ENCODE measurements at regions not wholly inside any gene's neighbourhood (a gene's known extent, or its start where the extent isn't known, plus 50 kb on each side); places are given as distances from the start of the nearest gene placed in this dataset.

DNA sequence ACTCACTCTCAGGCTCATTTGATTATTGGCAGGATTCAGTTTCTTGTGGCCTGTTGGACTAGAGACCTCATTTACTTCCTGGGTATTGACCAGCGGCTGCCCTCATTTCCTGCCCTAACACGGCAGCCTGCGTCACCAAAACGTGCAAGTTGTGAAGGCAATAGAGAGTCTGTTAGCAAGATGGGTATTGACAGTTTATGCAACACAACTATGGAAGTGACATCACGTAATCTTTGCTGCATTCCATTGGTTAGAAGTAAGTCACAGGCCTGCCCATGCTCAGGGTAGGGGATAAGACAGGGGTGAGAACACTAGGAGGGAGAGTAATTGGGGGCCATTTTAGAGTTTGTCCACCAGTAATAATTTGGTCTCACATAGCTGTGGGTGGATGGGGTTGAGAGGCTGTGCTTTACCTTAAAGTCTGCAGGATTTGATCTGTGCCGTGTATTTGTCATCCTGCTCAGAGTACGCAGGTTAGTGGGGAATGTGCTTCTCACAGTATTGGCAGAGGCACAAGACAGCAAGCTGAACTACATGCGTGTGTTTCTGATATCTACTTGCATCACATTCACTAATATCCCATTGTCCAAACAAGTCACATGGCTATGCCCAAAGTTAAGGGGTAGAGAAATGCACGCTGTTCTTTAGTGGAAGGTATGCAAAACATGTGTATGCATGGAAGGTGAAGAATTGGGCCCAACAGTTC lies 83.3 kb downstream of the EDEM1 start:
- Mint-ChIP-seq H3K4me1 (ENCODE audit: low read depth) (no peaks in the 10 kb centered on the region), H3K27ac (no peak overlapping the region), H3K9me3 (no peaks in the 10 kb centered on the region), H3K4me3 (no peak overlapping the region), H3K27me3 (ENCODE audit: insufficient read depth) (peaks cover 1% of the 10 kb centered on the region), H3K36me3 (ENCODE audit: low read depth) (no peaks in the 10 kb centered on the region)
- DNase-seq (ENCODE audit: low spot score), result no peak
- intact Hi-C loops (cut with micrococcal nuclease), result no loop called here

DNA sequence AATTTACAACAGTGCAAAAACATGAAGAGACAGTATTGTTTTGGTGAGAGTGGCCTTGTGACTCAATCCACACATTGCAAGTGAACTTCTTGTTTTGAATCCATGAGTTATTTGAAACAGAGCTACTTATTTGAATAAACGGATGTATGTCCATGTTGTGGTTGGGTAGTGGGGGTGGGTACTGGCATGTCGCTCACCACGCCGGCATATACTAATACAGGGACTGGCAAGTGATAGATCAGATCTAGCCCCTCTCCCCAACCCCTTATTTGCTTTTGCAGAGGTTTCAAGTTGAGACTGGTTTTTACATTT lies 83.8 kb downstream of the EDEM1 start:
- Mint-ChIP-seq H3K4me3 (no peak overlapping the region), H3K27me3 (ENCODE audit: insufficient read depth) (peaks cover 1% of the 10 kb centered on the region), H3K36me3 (ENCODE audit: low read depth) (no peaks in the 10 kb centered on the region), H3K4me1 (ENCODE audit: low read depth) (no peaks in the 10 kb centered on the region), H3K27ac (no peak overlapping the region), H3K9me3 (no peaks in the 10 kb centered on the region)
- intact Hi-C loops (cut with micrococcal nuclease), result no loop called here
- DNase-seq (ENCODE audit: low spot score), result no peak

DNA sequence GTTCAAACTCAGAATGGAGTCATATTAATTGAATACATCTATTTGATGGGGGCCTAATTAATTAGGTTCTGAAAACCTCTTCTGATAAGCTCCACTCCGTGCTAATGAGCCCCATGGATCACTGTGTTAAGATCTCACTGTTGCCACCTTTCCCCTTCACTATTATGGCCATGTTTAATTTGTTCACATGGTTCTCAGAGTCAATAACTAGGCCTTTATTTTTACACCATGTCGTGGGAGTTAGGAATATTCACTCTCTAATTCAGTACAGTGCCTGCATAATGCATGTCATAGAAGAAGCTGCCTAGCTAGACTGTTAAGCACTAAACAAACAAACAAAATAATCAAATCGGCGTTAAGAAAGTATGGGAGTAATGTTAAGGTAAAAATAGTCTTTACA lies 84.9 kb downstream of the EDEM1 start:
- Mint-ChIP-seq H3K27ac (no peak overlapping the region), H3K36me3 (ENCODE audit: low read depth) (no peaks in the 10 kb centered on the region), H3K4me3 (no peak overlapping the region), H3K9me3 (no peaks in the 10 kb centered on the region), H3K27me3 (ENCODE audit: insufficient read depth) (peaks cover 1% of the 10 kb centered on the region), H3K4me1 (ENCODE audit: low read depth) (no peaks in the 10 kb centered on the region)
- intact Hi-C loops (cut with micrococcal nuclease), result no loop called here
- DNase-seq (ENCODE audit: low spot score), result no peak

DNA sequence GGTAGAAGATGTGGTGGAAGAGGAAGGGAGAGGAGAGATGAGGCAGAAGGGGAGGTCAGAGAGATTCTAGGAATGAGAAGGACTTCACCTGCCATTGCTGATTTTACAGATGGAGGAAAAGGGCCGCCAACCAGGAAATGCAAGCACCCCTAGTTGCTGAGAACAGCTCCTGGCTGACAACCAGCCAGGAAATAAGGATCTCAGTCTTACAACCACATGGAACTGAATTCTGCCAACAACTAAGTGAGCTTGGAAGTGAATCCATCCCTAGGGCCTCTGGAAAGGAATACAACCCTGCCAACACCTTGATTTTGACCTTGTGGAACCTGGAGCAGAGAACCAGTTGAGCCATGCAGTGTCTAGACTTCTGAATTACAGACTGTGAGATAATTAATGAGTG lies 86.6 kb downstream of the EDEM1 start:
- no peak for DNase-seq (ENCODE audit: low spot score)
- H3K36me3 Mint-ChIP-seq (ENCODE audit: low read depth), result no peaks in the 10 kb centered on the region
- no peak overlapping the region for H3K4me3 Mint-ChIP-seq
- intact Hi-C loops (cut with micrococcal nuclease), result no loop called here
- no peaks in the 10 kb centered on the region for H3K9me3 Mint-ChIP-seq
- peaks cover 1% of the 10 kb centered on the region for H3K27me3 Mint-ChIP-seq (ENCODE audit: insufficient read depth)
- no peaks in the 10 kb centered on the region for H3K4me1 Mint-ChIP-seq (ENCODE audit: low read depth)
- no peak overlapping the region for H3K27ac Mint-ChIP-seq

DNA sequence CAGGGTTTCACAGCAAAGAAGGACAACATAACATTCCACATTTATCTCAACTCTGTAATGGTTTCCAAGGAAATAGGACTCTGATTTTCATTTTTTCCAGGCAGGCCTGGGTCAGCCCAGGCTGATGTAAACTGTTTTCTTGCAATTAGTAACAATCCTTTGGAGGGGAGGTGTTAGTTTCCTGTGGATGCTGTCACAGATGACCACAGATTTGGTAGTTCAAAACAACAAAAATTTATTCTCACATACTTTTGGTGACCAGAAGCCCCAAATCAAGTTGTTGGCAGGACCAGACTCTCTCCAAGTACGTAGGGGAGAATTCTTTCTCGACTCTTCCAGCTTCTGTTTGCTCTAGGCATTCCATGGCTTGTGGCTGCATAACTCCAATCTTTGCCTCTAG lies 88.0 kb downstream of the EDEM1 start:
- DNase-seq (ENCODE audit: low spot score), result no peak
- H3K4me3 Mint-ChIP-seq, result no peak overlapping the region
- no peaks in the 10 kb centered on the region for H3K4me1 Mint-ChIP-seq (ENCODE audit: low read depth)
- H3K27ac Mint-ChIP-seq, result no peak overlapping the region
- H3K9me3 Mint-ChIP-seq, result no peaks in the 10 kb centered on the region
- no peaks in the 10 kb centered on the region for H3K36me3 Mint-ChIP-seq (ENCODE audit: low read depth)
- H3K27me3 Mint-ChIP-seq (ENCODE audit: insufficient read depth), result peaks cover 1% of the 10 kb centered on the region
- intact Hi-C loops (cut with micrococcal nuclease), result no loop called here

DNA sequence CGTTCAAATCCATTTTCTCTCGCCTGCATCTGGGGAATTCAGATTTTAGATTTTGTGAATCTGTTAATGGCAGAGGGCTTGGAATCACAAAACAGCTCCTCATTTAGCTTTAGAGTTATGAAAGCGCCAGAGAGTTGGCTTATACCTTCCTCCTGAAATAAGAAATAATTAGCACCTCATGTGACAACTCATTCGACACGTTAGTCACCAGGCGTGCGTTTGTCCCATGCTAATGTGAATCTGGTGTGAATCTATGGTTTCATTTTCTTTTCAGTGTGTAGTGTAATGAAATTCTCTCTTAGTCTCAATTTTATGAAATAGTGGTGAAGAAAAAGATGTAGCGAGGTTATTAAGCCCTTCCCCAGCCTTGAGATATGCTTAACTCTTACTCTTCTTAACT lies 89.4 kb downstream of the EDEM1 start:
- intact Hi-C loops (cut with micrococcal nuclease), result no loop called here
- DNase-seq (ENCODE audit: low spot score), result no peak
- peaks cover 1% of the 10 kb centered on the region for H3K27me3 Mint-ChIP-seq (ENCODE audit: insufficient read depth)
- no peaks in the 10 kb centered on the region for H3K36me3 Mint-ChIP-seq (ENCODE audit: low read depth)
- H3K4me1 Mint-ChIP-seq (ENCODE audit: low read depth), result no peaks in the 10 kb centered on the region
- H3K9me3 Mint-ChIP-seq, result peaks cover 3% of the 10 kb centered on the region
- no peak overlapping the region for H3K27ac Mint-ChIP-seq
- no peak overlapping the region for H3K4me3 Mint-ChIP-seq

DNA sequence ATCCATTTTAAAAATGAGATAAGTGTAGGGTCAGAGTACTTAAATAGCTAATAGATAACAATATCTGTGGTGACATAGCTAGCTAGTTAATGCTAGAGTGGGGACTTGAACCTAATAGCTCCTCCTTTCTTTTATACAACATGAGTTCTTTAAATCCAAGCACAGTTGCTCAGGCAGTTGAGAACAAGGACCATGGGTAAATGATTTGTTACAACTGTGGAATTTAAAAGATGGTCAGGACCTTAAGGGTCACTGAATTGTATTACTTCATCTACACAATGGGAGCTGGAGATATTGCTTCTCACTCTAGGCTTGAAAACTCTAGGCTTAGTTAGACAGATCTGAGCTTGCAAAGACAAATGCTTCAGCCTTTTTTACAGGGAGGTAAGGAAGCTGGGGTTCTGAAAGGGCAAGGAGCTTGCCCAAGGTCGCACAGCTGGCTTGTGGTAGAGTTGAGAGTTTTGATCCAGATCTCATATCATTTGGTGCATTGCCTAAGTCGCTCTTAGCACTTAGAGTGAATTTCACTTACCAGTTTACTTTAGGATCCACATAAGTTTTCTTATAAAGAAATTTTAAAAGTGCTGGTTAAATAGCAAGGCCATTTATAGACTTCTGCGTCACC lies 90.2 kb downstream of the EDEM1 start:
- Mint-ChIP-seq H3K36me3 (ENCODE audit: low read depth) (no peaks in the 10 kb centered on the region), H3K4me3 (no peak overlapping the region), H3K27me3 (ENCODE audit: insufficient read depth) (peaks cover 1% of the 10 kb centered on the region), H3K4me1 (ENCODE audit: low read depth) (no peaks in the 10 kb centered on the region), H3K9me3 (peaks cover 3% of the 10 kb centered on the region), H3K27ac (no peak overlapping the region)
- intact Hi-C loops (cut with micrococcal nuclease), result no loop called here
- DNase-seq (ENCODE audit: low spot score), result no peak

DNA sequence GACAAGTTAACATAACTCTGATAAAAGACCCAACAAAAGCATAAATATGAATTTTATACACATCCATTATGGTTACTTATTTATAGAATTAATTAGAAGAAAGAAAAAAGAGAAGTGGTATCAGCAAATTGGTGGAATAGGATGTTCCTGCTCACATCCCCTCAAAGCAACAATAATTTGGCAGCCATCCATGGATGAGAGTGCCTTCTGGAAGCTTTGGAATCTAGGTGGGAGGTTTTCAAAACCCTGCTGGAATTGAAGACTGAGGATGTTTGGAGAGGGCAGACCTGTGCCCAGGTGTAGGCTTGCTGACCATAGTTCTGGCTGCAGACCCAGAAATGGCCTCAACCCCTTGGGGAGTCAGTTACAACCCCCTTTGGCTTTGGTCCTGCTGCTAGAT lies 91.2 kb downstream of the EDEM1 start:
- intact Hi-C loops (cut with micrococcal nuclease), result no loop called here
- no peak overlapping the region for H3K27ac Mint-ChIP-seq
- peaks cover 1% of the 10 kb centered on the region for H3K27me3 Mint-ChIP-seq (ENCODE audit: insufficient read depth)
- no peaks in the 10 kb centered on the region for H3K4me1 Mint-ChIP-seq (ENCODE audit: low read depth)
- H3K9me3 Mint-ChIP-seq, result peaks cover 3% of the 10 kb centered on the region
- no peak for DNase-seq (ENCODE audit: low spot score)
- no peaks in the 10 kb centered on the region for H3K36me3 Mint-ChIP-seq (ENCODE audit: low read depth)
- H3K4me3 Mint-ChIP-seq, result no peak overlapping the region

DNA sequence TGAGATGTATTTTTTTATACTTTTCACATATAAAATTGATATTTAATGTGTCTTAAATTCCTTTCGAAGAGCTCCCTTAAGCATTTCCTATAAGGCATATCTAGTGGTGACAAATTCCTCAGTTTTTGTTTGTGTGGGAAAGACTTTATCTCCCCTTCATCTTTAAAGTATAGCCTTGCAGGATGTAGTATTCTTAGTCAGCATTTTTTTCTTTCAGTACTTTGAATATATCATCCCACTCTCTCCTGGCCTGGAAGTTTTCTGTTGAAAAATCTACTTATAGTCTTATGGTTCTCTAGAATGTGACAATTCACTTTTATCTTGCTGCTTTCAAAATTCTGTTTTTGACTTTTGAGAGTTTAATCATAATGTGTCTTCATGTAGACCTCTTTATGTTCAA lies 95.2 kb downstream of the EDEM1 start:
- Mint-ChIP-seq H3K36me3 (ENCODE audit: low read depth) (no peaks in the 10 kb centered on the region), H3K4me1 (ENCODE audit: low read depth) (no peaks in the 10 kb centered on the region), H3K27ac (no peak overlapping the region), H3K4me3 (no peak overlapping the region), H3K27me3 (ENCODE audit: insufficient read depth) (no peaks in the 10 kb centered on the region), H3K9me3 (peaks cover 3% of the 10 kb centered on the region)
- intact Hi-C loops (cut with micrococcal nuclease), result no loop called here
- no peak for DNase-seq (ENCODE audit: low spot score)

DNA sequence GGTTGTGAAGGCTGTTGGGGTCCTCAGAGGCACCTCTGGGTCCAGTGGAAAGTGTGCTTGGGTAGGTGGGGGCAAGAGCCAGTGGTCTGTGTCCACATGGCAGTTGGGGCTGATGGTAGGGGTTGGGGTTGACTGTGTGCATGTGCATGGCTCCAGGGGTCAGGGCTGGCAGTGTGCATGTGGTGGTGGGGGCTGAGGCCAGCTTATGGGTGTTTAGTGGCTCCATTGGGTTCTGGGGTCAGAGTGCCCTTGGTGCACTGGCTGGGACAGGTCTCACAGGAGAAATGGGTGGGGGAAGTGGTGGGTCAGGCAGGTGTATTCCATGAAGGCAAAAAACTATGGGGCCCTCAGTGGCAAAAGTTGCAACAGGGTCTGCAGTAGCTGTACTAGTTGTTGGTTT lies 97.9 kb downstream of the EDEM1 start:
- intact Hi-C loops (cut with micrococcal nuclease), result no loop called here
- no peaks in the 10 kb centered on the region for H3K36me3 Mint-ChIP-seq (ENCODE audit: low read depth)

DNA sequence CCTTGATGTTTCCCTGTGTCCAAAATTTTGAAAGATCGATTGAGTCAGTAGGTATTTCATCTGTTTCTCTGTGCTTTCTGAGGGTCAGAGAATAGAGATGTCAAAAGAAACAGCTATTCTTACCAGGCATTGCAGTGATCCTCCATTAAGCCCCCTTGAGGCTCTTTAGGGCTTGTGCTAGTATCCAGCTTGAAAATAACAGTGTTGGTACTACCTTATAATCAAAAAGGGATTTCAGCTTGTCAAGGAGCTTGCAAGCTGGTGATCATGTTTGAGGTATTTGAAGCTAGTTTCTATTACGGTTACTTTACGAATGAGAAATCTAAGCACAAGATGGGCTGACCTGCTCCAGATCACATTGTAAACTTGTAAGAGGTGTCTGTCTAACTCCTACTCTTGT lies 103.4 kb downstream of the EDEM1 start:
- Mint-ChIP-seq H3K4me1 (ENCODE audit: low read depth) (no peaks in the 10 kb centered on the region), H3K9me3 (no peaks in the 10 kb centered on the region)
- DNase-seq (ENCODE audit: low spot score), result no peak

More for the DNA sequence above, 97.9 kb downstream of the EDEM1 start:
- Mint-ChIP-seq H3K27ac (no peak overlapping the region), H3K9me3 (peaks cover 3% of the 10 kb centered on the region), H3K27me3 (ENCODE audit: insufficient read depth) (no peaks in the 10 kb centered on the region), H3K4me3 (no peak overlapping the region), H3K4me1 (ENCODE audit: low read depth) (no peaks in the 10 kb centered on the region)
- no peak for DNase-seq (ENCODE audit: low spot score)

DNA sequence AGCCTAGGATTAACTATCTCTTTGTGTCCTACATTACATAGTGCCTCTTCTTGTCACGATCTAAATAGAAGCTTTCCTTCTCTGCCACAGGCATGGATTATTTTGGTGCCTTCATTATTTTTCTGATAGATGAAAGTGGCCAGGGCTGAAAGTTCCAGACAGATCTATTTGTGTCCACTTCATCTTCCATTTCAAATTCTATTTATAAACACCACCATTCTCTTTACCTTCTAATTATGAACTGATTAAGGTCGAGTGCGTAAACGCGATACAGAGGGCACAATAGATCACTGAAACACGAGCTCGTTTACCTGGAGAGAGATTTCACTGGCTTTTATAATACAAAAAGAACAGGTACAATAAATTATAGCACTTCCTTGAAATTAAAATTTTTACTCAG lies 105.0 kb downstream of the EDEM1 start:
- intact Hi-C loops (cut with micrococcal nuclease), result no loop called here
- peaks cover 3% of the 10 kb centered on the region for H3K27me3 Mint-ChIP-seq (ENCODE audit: insufficient read depth)
- no peaks in the 10 kb centered on the region for H3K4me1 Mint-ChIP-seq (ENCODE audit: low read depth)
- H3K9me3 Mint-ChIP-seq, result no peaks in the 10 kb centered on the region
- H3K36me3 Mint-ChIP-seq (ENCODE audit: low read depth), result no peaks in the 10 kb centered on the region
- no peak for DNase-seq (ENCODE audit: low spot score)
- no peak overlapping the region for H3K4me3 Mint-ChIP-seq
- no peak overlapping the region for H3K27ac Mint-ChIP-seq

More for the DNA sequence above, 103.4 kb downstream of the EDEM1 start:
- Mint-ChIP-seq H3K27ac (no peak overlapping the region), H3K4me3 (no peak overlapping the region), H3K27me3 (ENCODE audit: insufficient read depth) (peaks cover 3% of the 10 kb centered on the region), H3K36me3 (ENCODE audit: low read depth) (no peaks in the 10 kb centered on the region)
- intact Hi-C loops (cut with micrococcal nuclease), result no loop called here

DNA sequence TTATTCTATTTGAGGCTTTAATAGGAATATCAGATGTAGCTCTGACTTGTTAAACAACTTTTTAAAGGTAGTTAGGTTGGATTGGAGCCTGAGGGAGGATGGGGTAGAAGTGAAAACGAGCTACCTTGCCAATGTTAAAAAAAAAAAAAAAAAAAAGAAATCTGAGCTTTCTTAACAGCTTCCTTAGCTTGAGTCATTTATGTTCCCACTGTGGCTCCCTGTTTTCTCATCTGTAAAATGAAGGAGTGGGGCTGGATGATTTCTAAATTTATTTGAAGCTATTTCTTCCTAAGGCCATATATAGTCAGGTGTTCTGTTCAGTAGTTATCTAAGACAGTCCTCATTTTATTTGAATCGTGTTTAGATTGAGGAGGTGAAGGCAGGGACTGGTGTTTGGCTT lies 105.7 kb downstream of the EDEM1 start:
- Mint-ChIP-seq H3K27ac (no peak overlapping the region), H3K9me3 (no peaks in the 10 kb centered on the region), H3K4me1 (ENCODE audit: low read depth) (no peaks in the 10 kb centered on the region), H3K27me3 (ENCODE audit: insufficient read depth) (peaks cover 3% of the 10 kb centered on the region), H3K4me3 (no peak overlapping the region), H3K36me3 (ENCODE audit: low read depth) (no peaks in the 10 kb centered on the region)
- DNase-seq (ENCODE audit: low spot score), result no peak
- intact Hi-C loops (cut with micrococcal nuclease), result no loop called here

DNA sequence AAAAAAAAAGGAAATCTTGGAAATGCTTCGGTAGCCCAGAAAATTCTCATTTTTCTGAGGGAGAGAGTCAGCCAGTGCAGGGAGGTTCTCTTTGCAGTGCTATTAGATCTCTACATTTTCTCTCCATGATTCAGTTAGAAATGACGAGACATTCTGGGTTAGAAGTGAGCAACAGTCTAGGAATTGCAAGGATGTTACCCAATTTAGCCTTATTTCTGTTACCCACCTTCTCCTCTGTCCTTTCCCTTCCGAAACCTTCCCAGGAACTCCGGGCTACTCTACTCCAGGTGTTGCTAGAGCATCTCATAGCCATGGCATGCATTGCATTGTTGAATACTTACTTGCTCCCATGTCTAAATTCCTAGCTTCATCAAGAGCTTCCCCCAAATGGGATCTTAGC lies 106.8 kb downstream of the EDEM1 start:
- no peak for DNase-seq (ENCODE audit: low spot score)
- intact Hi-C loops (cut with micrococcal nuclease), result no loop called here
- Mint-ChIP-seq H3K9me3 (no peaks in the 10 kb centered on the region), H3K36me3 (ENCODE audit: low read depth) (no peaks in the 10 kb centered on the region), H3K4me3 (no peak overlapping the region), H3K27me3 (ENCODE audit: insufficient read depth) (peaks cover 3% of the 10 kb centered on the region), H3K4me1 (ENCODE audit: low read depth) (no peaks in the 10 kb centered on the region), H3K27ac (no peak overlapping the region)

All from activated T-helper 1 cell treated with anti-CD3 and anti-CD28 coated beads, Interleukin-12 subunit alpha, Interleukin-12 subunit beta, Interleukin-2, Interleukin-4 antibody, amounts not matched to agents 30 ng/mL and 10 ng/mL and 1 ng/mL, durations not matched to agents 14 hours and 24 hours and 36 hours (primary cell).